Adrenal gland (tissue), 5 donors: ENCODE measurements at regions not wholly inside any gene's neighbourhood (a gene's known extent, or its start where the extent isn't known, plus 50 kb on each side); places are given as distances from the start of the nearest gene placed in this dataset.

Experiments
- CTCF ChIP-seq, 6 experiments: fragments of 450-650 bp in 4 of 6; fragments of 200-600 bp in 2 of 6; sonication (generic) in 1 of 6; IDR thresholded peaks; 1 replicate in 5 of 6; 2 replicates in 1 of 6; pipeline versions ENCODE4 v1.5.1 to v1.8.0; 2016 to 2021; ENCODE audit warnings: antibody characterized with exemption in 6 of 6, mild to moderate bottlenecking in 2 of 6, moderate library complexity in 1 of 6
- POLR2A ChIP-seq, 2 donors: fragments of 450-650 bp; IDR thresholded peaks; one replicate each; pipeline ENCODE4 v1.6.1; 2017; ENCODE audit warnings: antibody characterized with exemption in 2 of 2, mild to moderate bottlenecking in 2 of 2, moderate library complexity in 1 of 2
- donor health status: DM: no; HTN: no; CAD: no.

DNA sequence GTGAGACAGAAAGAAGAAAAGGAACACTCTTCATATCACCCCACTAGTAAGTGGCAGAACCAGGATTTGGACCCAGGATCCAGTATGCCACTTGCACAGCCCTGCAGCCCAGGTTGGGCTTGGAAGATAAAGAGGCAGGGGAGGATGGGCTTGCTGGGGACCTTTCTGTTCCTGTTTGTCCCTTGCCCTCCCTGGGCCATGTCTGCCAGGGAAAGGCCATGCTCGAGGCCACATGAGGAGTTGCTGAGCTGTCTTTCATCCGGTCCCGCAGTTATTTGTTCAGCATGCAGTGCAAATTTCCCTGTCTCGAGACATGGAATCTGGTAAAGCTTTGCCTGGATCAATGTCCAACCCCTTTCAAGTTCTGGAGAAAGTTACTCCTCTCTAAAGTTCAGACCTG, 116.0 kb upstream of the MRPS22 start:
- no peak for TF ChIP-seq CTCF (IDR thresholded peaks at IDR 0.05)
- TF ChIP-seq POLR2A (IDR thresholded peaks at IDR 0.05), result no peak
